Testis (tissue), 2 donors: ENCODE measurements at regions not wholly inside any gene's neighbourhood (a gene's known extent, or its start where the extent isn't known, plus 50 kb on each side); places are given as distances from the start of the nearest gene placed in this dataset.

Source experiments
- CTCF ChIP-seq, 3 experiments: fragments of 450-650 bp in 2 of 3; fragments of 200-600 bp in 1 of 3; sonication (generic) in 1 of 3; IDR thresholded peaks; one replicate each; pipeline ENCODE4 v1.5.1; 2016 to 2019; ENCODE audit warnings: antibody characterized with exemption in 3 of 3, mild to moderate bottlenecking in 2 of 3, moderate library complexity in 1 of 3
- POLR2A ChIP-seq: fragments of 450-650 bp; IDR thresholded peaks from one replicate; pipeline ENCODE4 v1.6.1; 2017; ENCODE audit warnings: antibody characterized with exemption, mild to moderate bottlenecking, moderate library complexity

GRCh38 chr3:116812949-116813348 is 103.4 kb downstream of the TUSC7 start:
- no peak for TF ChIP-seq CTCF (IDR thresholded peaks at IDR 0.05)
- TF ChIP-seq POLR2A: no peak
